ENCODE measurements at regions not wholly inside any gene's neighbourhood (a gene's known extent, or its start where the extent isn't known, plus 50 kb on each side); places are given as distances from the start of the nearest gene placed in this dataset.

DNA sequence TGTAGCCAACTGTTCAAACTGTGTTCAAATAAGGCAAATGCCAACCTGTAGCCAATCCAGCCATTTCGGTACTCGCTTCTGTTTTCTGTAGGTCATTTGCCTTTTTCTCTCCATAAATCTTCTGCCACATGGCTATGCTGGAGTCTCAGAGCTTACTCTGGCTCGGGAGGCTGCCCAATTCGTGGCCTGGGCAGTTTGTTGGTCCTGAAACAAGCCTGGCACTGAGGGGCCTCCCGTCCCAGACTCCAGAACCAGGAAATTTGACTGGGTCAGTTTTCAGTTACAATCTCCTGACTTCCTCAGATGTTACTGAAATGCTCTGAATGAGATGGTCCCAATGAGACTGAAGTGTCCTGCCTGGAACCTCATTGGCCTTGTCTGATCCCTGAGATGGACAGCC, 120.8 kb upstream of the NPAS2 start:
- ATAC-seq (ENCODE audit: low read depth) (no peak), DNase-seq (no peak)
- Histone ChIP-seq H2AFZ (ENCODE audit: insufficient read depth, low read depth, low read length, poor library complexity, severe bottlenecking) (no peak overlapping the region), H3K27me3 (replicated peaks in 1 of 4; ENCODE audit: control extremely low read depth in 1 of 4, control insufficient read depth in 3 of 4, insufficient read depth in 4 of 4, low read length in 3 of 4) (peaks cover 0 to 2% (median 0%) of the 10 kb centered on the region in 4 experiments), H3K79me2 (ENCODE audit: control insufficient read depth, insufficient read depth, low read length) (no peaks in the 10 kb centered on the region), H3K9ac (ENCODE audit: low read length) (no peak overlapping the region), H3K9me3 (ENCODE audit: control extremely low read depth in 1 of 3, control insufficient read depth in 2 of 3, insufficient read depth in 1 of 3, low read length in 2 of 3) (peaks cover 1 to 12% (median 11%) of the 10 kb centered on the region in 3 donors), H3K27ac (ENCODE audit: low read length in 2 of 2) (no peak overlapping the region), H3K4me1 (ENCODE audit: control insufficient read depth in 2 of 2, insufficient read depth in 2 of 2, low read length in 2 of 2) (no peaks in the 10 kb centered on the region), H4K20me1 (ENCODE audit: control insufficient read depth, insufficient read depth, low read length, poor library complexity, severe bottlenecking) (no peaks in the 10 kb centered on the region), H3K4me2 (replicated peaks; ENCODE audit: low read depth, low read length, poor library complexity, severe bottlenecking) (no peak overlapping the region), H3K4me3 (ENCODE audit: control extremely low read depth in 1 of 5, extremely low read depth in 1 of 5, insufficient read depth in 1 of 5, low read depth in 2 of 5, low read length in 4 of 5) (no peak overlapping the region), H3K36me3 (replicated peaks in 1 of 2; ENCODE audit: control extremely low read depth in 1 of 2, control insufficient read depth in 1 of 2, extremely low read depth in 1 of 2, insufficient read depth in 2 of 2, low read length in 1 of 2) (no peaks in the 10 kb centered on the region)
- no peak for TF ChIP-seq CTCF (IDR thresholded peaks at IDR 0.05)
- TF ChIP-seq EZH2 (IDR thresholded peaks at IDR 0.05; ENCODE audit: borderline replicate concordance, insufficient read depth, low read depth, low read length, poor library complexity, severe bottlenecking) = no peak
- no peaks in the 10 kb centered on the region for H3K4me1 Mint-ChIP-seq
- H3K27ac Mint-ChIP-seq = no peak overlapping the region
- ChIA-PET CTCF (no interaction called here), POLR2A (no interaction called here)
- intact Hi-C loops (cut with micrococcal nuclease) = no loop called here
- H3K27me3 Mint-ChIP-seq = peaks cover 10% of the 10 kb centered on the region
- H3K4me3 Mint-ChIP-seq = no peak overlapping the region
- WGBS (ENCODE audit: insufficient coverage) = 87% methylated on average over 5 of the region's 5 CpGs
- peaks cover 2% of the 10 kb centered on the region for H3K9me3 Mint-ChIP-seq (ENCODE audit: insufficient read depth)

GRCh38 chr2:100702438-100703109, 117.4 kb upstream of the NPAS2 start:
- Mint-ChIP-seq H3K4me3 (no peak overlapping the region), H3K9me3 (ENCODE audit: insufficient read depth) (no peaks in the 10 kb centered on the region), H3K27me3 (peaks cover 10% of the 10 kb centered on the region), H3K27ac (no peak overlapping the region), H3K4me1 (no peaks in the 10 kb centered on the region)
- no peaks in the 10 kb centered on the region for H3K36me3 ChIP-seq (replicated peaks in 1 of 2; ENCODE audit: control extremely low read depth in 1 of 2, control insufficient read depth in 1 of 2, extremely low read depth in 1 of 2, insufficient read depth in 2 of 2, low read length in 1 of 2)
- ChIA-PET POLR2A (no interaction called here), CTCF (no interaction called here)
- peaks cover 0 to 2% (median 0%) of the 10 kb centered on the region in 4 experiments for H3K27me3 ChIP-seq (replicated peaks in 1 of 4; ENCODE audit: control extremely low read depth in 1 of 4, control insufficient read depth in 3 of 4, insufficient read depth in 4 of 4, low read length in 3 of 4)
- H3K9ac ChIP-seq (ENCODE audit: low read length) = no peak overlapping the region
- no peaks in the 10 kb centered on the region for H3K79me2 ChIP-seq (ENCODE audit: control insufficient read depth, insufficient read depth, low read length)
- peaks cover 0 to 7% (median 0%) of the 10 kb centered on the region in 3 donors for H3K9me3 ChIP-seq (ENCODE audit: control extremely low read depth in 1 of 3, control insufficient read depth in 2 of 3, insufficient read depth in 1 of 3, low read length in 2 of 3)
- H2AFZ ChIP-seq (ENCODE audit: insufficient read depth, low read depth, low read length, poor library complexity, severe bottlenecking) = no peak overlapping the region
- ATAC-seq (ENCODE audit: low read depth) (no peak), DNase-seq (no peak)
- no peak overlapping the region for H3K4me2 ChIP-seq (replicated peaks; ENCODE audit: low read depth, low read length, poor library complexity, severe bottlenecking)
- no peaks in the 10 kb centered on the region for H3K4me1 ChIP-seq (ENCODE audit: control insufficient read depth in 2 of 2, insufficient read depth in 2 of 2, low read length in 2 of 2)
- intact Hi-C loops (cut with micrococcal nuclease) = no loop called here
- no peaks in the 10 kb centered on the region for H4K20me1 ChIP-seq (ENCODE audit: control insufficient read depth, insufficient read depth, low read length, poor library complexity, severe bottlenecking)
- H3K4me3 ChIP-seq (ENCODE audit: control extremely low read depth in 1 of 5, extremely low read depth in 1 of 5, insufficient read depth in 1 of 5, low read depth in 2 of 5, low read length in 4 of 5) = no peak overlapping the region
- TF ChIP-seq CTCF (IDR thresholded peaks at IDR 0.05) (no peak), EZH2 (IDR thresholded peaks at IDR 0.05; ENCODE audit: borderline replicate concordance, insufficient read depth, low read depth, low read length, poor library complexity, severe bottlenecking) (no peak)
- WGBS (ENCODE audit: insufficient coverage) = no CpG with 5 or more reads among the region's 5 CpGs
- no peak overlapping the region for H3K27ac ChIP-seq (ENCODE audit: low read length in 2 of 2)
